GM19395 (cell line): ENCODE measurements at regions not wholly inside any gene's neighbourhood (a gene's known extent, or its start where the extent isn't known, plus 50 kb on each side); places are given as distances from the start of the nearest gene placed in this dataset.

Experiments
- ATAC-seq: cut with Tn5 transposase; IDR thresholded peaks from one replicate; pipeline ENCODE4 v1.9.1; 2021; ENCODE audit warnings: mild to moderate bottlenecking, moderate library complexity; ENCODE audit not compliant: unreplicated experiment

DNA sequence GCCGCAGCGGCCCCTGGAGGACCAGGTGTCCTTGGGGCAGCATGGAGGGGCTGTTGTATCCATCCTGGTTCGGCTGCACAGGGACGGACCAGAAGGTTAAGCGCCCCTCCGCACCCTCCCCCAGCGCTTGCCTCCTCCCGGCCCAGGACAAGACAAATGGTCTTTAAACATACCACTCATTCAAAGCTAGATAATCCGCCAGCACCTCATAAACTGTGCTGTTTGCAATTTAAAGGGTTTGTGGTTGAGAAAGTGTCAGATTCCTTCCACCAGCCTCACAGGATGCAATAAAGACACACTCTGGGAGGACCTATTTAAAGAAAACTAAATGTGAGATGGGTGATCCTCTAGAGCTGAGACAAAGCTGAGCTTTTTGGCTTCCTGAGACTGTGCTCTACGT is 426.2 kb upstream of the EEF2KMT start:
- ATAC-seq: no peak

DNA sequence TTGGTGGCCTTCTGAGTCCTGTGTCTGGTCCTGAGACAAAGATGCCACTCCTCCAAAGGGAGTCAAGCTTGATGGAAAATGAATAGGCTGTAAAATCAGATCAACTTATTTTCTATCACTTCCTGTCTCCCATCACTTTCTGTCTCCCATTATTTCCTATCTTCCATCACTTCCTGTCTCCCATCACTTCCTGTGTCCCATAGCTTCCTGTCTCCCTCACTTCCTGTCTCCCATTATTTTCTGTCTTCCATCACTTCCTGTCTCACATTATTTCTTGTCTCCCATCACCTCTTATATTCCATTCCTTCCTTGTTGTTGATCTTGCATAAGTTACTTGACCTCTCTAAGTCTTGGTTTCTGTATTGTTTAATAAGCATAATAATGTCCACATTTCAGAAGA is 418.5 kb upstream of the EEF2KMT start:
- no peak for ATAC-seq

DNA sequence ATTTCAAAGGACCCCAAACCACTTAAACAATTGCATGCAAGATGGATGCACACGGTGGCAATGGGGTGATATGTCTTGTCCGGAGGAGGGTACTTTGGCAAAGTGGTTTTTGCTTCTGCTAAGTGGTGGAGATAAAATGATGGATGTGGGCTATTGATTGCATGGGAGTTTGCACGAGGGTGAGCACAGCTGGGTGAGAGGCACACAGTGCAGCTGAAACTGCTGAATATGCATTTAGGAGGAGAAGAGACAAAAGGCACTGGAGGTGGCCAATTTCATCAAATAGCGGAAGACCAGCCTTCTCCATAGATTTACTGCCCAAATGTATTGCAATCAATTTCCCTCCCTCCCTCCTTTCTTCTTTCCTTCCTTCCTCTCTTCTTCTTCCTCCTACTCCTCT is 414.4 kb upstream of the EEF2KMT start:
- ATAC-seq: no peak

GRCh38 chr16:5510819-5511370 is 413.3 kb upstream of the EEF2KMT start:
- no peak for ATAC-seq

GRCh38 chr16:5509794-5510193 is 412.2 kb upstream of the EEF2KMT start:
- ATAC-seq: no peak

- ATAC-seq: no peak
Measured at GRCh38 chr16:5509336-5509735, 411.7 kb upstream of the EEF2KMT start.

GRCh38 chr16:5508371-5508770 is 410.8 kb upstream of the EEF2KMT start:
- no peak for ATAC-seq

DNA sequence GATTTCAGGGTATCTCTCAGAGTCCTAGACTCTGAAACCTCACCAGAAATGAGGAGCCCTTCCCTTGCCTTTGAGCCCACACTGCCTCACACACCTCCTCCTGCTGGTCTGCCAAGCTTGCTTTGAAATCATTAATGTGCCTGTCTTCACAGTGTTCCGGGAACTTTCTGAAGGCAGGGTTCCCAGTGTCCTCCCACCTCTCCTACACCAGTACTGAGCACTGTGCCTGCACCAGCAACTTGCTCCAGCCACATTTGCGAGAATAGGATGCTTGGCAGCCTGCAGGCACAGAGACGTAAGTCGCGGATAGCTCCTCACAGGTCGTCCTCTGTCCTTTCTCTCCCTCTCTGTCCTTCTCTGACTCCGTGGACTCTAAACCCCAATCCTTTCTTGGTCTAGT is 408.4 kb upstream of the EEF2KMT start:
- ATAC-seq: no peak

DNA sequence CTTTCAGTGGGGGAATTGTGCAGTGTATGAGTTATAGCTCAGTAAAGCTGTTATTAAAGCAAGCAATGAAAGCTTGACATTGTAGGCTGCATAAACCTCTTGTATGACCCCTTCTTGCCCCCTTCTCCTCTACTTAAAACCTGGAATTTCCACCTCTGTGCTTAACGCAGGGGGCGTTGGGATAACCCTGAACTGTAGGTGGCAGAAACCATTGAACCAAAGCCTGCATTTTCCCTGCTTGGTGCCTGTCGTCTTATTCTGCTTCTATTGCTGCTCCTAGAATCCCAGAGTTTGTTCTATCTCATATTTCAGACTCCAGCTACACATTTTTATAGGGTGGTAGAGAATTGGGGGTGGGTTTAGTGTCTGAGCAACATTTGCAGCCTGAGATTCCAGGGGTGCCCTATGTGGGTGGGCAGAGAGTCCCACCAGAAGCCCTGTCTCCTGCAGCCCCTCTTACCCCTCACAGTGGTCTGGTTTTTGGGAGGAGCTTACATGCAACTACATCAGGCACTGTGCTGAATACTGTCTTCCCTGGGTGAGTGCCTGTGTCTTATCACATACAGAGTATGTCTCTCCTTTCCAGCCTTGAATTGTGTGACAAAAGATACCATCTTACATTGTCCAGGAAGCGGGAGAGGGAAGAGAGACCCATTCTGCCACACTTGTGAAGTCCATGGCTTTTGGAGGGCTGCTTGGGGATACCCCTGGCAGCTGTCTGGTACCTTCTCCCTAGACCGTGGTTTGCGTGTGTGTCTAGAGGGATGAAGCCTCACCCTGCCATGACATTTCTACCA is 407.7 kb upstream of the EEF2KMT start:
- ATAC-seq: no peak

DNA sequence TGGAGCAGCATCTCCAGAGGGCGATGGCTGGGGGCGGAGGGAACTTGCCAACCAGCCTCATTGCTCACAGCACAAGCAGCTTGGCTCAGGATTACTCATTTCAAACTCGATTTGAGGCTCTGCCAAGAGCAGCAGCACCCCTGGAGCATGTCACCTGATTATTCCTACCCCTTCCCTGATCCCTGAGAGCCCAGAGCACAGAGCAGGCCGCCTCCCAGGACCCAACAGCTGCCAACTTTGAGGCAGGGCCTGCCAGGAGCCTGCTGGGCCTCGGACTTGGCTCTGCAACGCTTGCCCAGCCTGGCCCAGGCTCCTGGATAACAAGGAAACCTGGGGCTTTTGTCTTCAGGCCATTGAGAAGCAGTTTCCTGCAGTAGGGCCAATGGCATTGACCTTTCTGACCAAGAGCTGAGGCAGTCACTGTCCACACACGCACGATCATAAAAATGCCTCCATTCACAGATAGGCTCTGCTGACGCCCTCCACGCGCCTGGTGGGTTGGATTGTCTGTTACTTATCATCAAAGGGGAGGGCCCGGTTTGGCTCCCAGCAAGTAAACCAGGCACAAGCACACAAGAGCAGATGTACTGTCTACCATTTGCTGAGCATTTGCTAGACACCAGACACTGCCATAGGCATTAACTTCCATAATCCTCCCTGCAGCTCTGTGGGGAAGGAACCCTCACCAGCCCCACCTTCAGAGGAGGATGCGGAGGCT is 406.6 kb upstream of the EEF2KMT start:
- no peak for ATAC-seq

DNA sequence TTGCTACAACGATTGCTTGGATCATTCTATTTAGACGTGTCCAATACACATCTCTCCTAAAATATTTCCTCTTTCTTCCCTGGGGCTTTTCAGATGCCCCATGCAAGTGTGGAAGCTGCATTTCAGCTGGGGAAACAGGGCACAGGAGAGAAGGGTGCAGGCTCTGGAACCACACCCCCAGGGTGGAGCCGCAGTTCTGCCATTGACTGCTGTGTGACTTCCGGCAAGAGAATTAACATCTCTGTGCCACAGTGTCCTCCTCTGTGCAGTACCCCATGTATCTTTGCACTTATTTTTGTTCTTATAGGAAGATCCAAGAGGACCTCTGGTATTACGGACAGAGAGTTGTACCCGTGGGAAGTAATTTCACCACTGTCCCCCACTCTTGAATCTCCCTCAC is 405.3 kb upstream of the EEF2KMT start:
- no peak for ATAC-seq

DNA sequence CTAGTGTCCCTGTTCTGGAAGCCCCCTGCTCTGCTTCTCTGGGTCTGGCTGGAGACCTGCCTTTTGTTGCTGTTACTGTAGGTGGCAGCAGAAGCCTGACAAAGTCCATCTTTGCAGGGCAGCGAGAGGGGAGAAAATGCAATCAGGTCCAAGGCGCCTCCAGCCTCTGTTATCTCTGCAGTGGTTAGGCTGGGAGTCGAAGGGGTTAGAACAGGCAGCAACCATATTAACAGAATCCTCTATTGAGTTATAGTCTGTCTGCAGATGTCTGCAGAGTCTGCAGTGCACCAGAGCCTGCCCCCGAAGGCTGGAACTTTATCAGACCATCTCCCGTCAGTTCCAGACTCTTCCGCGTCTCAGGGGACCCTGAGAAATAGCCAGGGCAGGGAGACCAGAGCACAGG is 404.9 kb upstream of the EEF2KMT start:
- ATAC-seq: no peak

DNA sequence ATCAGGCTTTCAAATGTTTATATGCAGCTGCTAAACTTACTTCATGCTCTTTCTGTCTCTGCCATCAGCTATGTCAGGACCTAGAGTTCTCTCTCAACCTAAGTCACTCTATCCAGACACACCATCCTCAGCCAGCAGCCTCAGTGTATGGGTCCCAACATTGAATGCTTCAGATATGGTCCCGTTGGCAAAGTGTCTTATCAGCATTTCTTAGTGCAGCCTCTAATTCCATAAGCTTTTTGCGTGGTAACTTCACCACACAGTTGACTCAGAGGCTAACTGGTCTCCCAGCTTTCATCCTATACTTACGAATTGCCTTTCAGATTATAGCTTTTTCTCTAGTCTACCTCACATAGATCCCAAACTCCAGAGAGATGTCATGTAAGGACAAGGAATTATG is 402.9 kb upstream of the EEF2KMT start:
- no peak for ATAC-seq

DNA sequence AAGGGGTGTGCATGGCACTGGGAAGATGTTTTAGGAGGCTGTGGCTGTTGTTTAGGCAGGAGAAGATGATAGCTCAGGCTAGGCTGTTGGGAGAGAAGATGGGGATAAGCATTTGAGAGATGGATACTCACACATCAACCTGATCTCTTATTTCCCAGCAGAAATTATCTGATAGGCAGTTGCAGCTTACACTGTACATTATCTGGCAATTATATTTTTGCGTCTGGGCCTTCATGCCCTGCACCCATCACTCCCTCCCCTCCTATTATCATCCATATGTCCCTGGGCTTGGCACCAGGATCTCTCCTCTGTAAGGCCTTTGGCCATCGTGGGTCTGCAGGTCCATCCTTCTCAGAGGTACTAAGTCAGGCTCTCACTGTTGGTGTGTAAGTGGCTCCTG is 401.0 kb upstream of the EEF2KMT start:
- no peak for ATAC-seq

DNA sequence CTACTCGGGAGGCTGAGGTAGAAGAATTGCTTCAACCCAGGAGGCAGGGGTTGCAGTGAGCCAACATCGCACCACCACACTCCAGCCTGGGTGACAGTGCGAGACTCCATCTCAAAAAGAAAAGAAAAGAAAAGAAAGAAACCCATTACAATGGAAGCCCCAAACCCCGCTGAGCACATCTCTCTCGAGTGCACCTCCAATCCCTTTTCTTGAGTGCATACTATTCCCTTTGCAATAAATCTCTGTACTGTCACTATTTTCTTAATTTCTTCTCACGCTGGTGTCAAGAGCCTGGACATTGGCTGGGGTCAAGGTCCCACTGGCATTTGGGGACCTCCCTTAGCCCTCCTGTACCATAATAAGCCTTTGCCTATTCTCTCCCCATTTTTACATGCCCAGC is 398.4 kb upstream of the EEF2KMT start:
- ATAC-seq: no peak

- ATAC-seq: no peak
Measured at GRCh38 chr16:5490499-5490898, 392.9 kb upstream of the EEF2KMT start.

- no peak for ATAC-seq
Measured at GRCh38 chr16:5488581-5488980, 391.0 kb upstream of the EEF2KMT start.

DNA sequence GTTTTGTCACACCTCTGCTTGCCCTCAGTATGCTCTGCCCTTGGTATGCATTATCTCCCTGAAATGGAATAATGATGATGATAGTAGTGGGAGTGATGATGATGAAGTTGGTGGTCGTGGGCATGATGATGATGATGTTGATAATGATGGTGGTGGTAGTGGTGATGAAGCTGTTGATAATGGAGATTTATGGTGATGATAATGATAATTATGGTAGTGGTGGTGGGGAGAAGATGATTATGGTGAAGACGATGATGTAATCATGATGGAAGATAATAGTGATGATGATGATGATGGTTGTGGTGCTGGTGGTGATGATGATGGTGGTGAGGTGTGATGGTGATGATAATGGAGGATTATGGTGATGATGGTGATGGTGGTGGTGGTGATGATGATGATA is 390.1 kb upstream of the EEF2KMT start:
- ATAC-seq: no peak

GRCh38 chr16:5482256-5482655 is 384.7 kb upstream of the EEF2KMT start:
- no peak for ATAC-seq

DNA sequence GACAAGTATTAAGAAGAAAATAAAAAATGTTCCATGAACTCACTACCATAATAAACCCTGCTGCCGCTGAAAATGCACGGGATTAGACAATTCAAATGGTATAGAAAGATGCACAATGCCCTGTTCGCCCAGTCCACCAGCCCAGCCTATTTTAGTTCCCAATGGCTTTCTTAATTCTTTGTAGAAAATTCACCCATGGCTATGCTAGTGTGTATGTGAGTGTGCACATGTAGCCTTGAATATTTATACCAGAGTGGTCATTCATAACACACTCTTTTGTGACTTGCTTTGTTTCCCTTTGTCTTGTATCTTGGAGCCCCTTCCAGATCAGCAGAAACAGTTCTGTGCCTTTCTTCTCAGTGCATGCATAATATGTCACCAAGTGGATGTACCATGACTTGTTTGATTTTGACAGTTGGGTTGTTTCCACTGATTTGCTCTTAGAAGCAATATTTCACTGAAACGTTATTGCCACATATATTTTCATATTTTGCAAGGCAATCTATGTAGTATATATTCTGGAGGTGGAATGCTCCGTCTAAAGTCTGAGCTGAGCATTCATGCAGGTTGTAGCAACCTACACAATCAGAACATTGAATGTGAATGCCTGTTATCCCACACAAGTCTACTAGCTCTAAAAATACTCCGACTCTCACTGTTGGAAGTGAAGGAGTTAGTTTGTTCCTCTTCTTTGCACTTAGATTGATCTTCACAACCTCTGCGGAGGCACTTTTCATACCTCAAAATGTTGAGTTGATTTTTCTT is 383.0 kb upstream of the EEF2KMT start:
- no peak for ATAC-seq

DNA sequence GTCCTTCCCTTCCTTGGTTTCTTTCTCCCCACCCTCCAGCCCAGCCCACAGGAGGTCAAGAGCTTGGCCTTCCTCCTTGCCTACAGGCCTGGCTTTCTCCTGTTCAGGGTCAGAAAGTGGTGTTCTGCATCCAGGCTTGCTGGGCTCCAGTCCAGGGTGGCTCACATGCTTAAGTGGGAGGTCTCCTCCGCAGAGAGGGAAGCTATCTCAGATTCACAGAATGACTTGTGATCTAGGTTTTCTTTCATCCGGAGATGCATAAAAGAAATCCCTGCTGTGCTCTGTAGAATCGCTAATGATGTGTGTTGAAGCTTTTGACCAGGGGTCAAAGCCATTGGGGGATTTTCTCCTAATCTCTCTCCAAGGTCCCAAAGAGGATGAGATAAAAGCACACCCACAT is 382.3 kb upstream of the EEF2KMT start:
- no peak for ATAC-seq

DNA sequence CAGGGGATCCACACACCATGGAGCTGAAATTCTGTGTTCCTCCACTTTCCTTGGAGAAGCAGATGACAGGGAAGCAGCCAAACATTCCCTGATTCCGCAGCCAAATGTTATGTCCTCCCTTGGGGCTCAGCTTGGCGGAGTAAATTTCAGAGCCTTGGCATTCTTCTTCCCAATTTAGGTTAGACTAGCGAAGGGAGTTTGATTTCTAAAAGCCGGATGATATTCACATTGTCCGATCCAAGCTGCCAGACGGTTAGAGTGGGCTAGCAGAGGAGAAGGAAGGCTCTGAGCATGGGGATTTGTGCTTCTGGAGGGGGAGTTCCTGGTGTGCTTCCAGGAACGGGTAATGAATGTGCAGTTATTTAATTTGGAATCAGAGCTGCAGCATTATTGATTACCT is 380.4 kb upstream of the EEF2KMT start:
- no peak for ATAC-seq
